Stimulated activated CD4-positive, alpha-beta T cell treated with anti-CD3 and anti-CD28 coated beads, Interleukin-4, amount 100 ng/mL, for 24 hours (primary cell): ENCODE measurements at regions not wholly inside any gene's neighbourhood (a gene's known extent, or its start where the extent isn't known, plus 50 kb on each side); places are given as distances from the start of the nearest gene placed in this dataset.
"Not testable (repeated sequence)": the region's sequence is repeated elsewhere in the genome, so short reads cannot be mapped to it uniquely, and the experiment has no call there.

Source experiments
- DNase-seq: peaks from one replicate; pipeline ENCODE4 v3.0.0-alpha.2; 2020

GRCh38 chr1:213418268-213419071 lies 367.4 kb downstream of the RPS6KC1 start:
- DNase-seq, result no peak

- no peak for DNase-seq
These were observed 368.5 kb downstream of the RPS6KC1 start for GRCh38 chr1:213419401-213420030.

- DNase-seq, result not testable (repeated sequence)
These were observed 370.1 kb downstream of the RPS6KC1 start for GRCh38 chr1:213421178-213421577.

- DNase-seq, result no peak
These were observed 372.0 kb downstream of the RPS6KC1 start for GRCh38 chr1:213423041-213423440.

- no peak for DNase-seq
These were observed 372.6 kb downstream of the RPS6KC1 start for GRCh38 chr1:213423605-213424004.

GRCh38 chr1:213425376-213426030 lies 374.5 kb downstream of the RPS6KC1 start:
- DNase-seq, result no peak

- DNase-seq, result no peak
These were observed 378.6 kb downstream of the RPS6KC1 start for GRCh38 chr1:213429642-213430041.

GRCh38 chr1:213435715-213436114 lies 384.7 kb downstream of the RPS6KC1 start:
- DNase-seq, result no peak

GRCh38 chr1:213438339-213438738 lies 387.3 kb downstream of the RPS6KC1 start:
- no peak for DNase-seq

- DNase-seq, result no peak
These were observed 388.7 kb downstream of the RPS6KC1 start for GRCh38 chr1:213439703-213440102.

- no peak for DNase-seq
These were observed 389.7 kb downstream of the RPS6KC1 start for GRCh38 chr1:213440766-213441165.

GRCh38 chr1:213443415-213443814 lies 392.4 kb downstream of the RPS6KC1 start:
- no peak for DNase-seq

- no peak for DNase-seq
These were observed 393.2 kb downstream of the RPS6KC1 start for GRCh38 chr1:213444224-213444623.

- DNase-seq, result no peak
These were observed 395.5 kb downstream of the RPS6KC1 start for GRCh38 chr1:213446496-213446895.

- DNase-seq, result no peak
These were observed 397.3 kb downstream of the RPS6KC1 start for GRCh38 chr1:213448360-213448759.

- DNase-seq, result no peak
These were observed 397.7 kb downstream of the RPS6KC1 start for GRCh38 chr1:213448776-213449175.

GRCh38 chr1:213452501-213452900 lies 401.5 kb downstream of the RPS6KC1 start:
- no peak for DNase-seq

- no peak for DNase-seq
These were observed 406.1 kb downstream of the RPS6KC1 start for GRCh38 chr1:213457186-213457585.

GRCh38 chr1:213457733-213458132 lies 406.7 kb downstream of the RPS6KC1 start:
- DNase-seq, result no peak

- DNase-seq, result not testable (repeated sequence)
These were observed 411.3 kb downstream of the RPS6KC1 start for GRCh38 chr1:213462374-213462773.

- no peak for DNase-seq
These were observed 413.9 kb downstream of the RPS6KC1 start for GRCh38 chr1:213464786-213465460.

- DNase-seq, result no peak
These were observed 415.5 kb downstream of the RPS6KC1 start for GRCh38 chr1:213466541-213466940.

GRCh38 chr1:213474054-213474453 lies 423.0 kb downstream of the RPS6KC1 start:
- no peak for DNase-seq
